NT2/D1 (cell line): ENCODE measurements at regions not wholly inside any gene's neighbourhood (a gene's known extent, or its start where the extent isn't known, plus 50 kb on each side); places are given as distances from the start of the nearest gene placed in this dataset.

Experiments used
- SUZ12 ChIP-seq: IDR thresholded peaks from 2 replicates; pipeline ENCODE4 v1.6.1; 2011; ENCODE audit not compliant: insufficient read length, insufficient read depth; ENCODE audit errors: extremely low read depth
- YY1 ChIP-seq: IDR thresholded peaks from 2 replicates; pipeline ENCODE4 v1.6.1; 2011; ENCODE audit not compliant: insufficient read length, insufficient read depth
- ZNF274 ChIP-seq: IDR thresholded peaks from 2 replicates; pipeline ENCODE4 v1.6.1; 2011; ENCODE audit warnings: mild to moderate bottlenecking, low read depth, low read length

- TF ChIP-seq SUZ12 = no peak
- no peak for TF ChIP-seq ZNF274
- TF ChIP-seq YY1 = no peak
Observed at GRCh38 chr10:20381761-20382160, 515.4 kb downstream of the NEBL start.
